NT2/D1 (cell line): ENCODE measurements at regions not wholly inside any gene's neighbourhood (a gene's known extent, or its start where the extent isn't known, plus 50 kb on each side); places are given as distances from the start of the nearest gene placed in this dataset.

Source experiments
- SUZ12 ChIP-seq: IDR thresholded peaks from 2 replicates; pipeline ENCODE4 v1.6.1; 2011; ENCODE audit not compliant: insufficient read length, insufficient read depth; ENCODE audit errors: extremely low read depth
- YY1 ChIP-seq: IDR thresholded peaks from 2 replicates; pipeline ENCODE4 v1.6.1; 2011; ENCODE audit not compliant: insufficient read length, insufficient read depth
- ZNF274 ChIP-seq: IDR thresholded peaks from 2 replicates; pipeline ENCODE4 v1.6.1; 2011; ENCODE audit warnings: mild to moderate bottlenecking, low read depth, low read length

- no peak for TF ChIP-seq YY1
- no peak for TF ChIP-seq ZNF274
- no peak for TF ChIP-seq SUZ12
These were observed 472.7 kb downstream of the NPHP4 start for GRCh38 chr1:5519366-5520135.
